ENCODE measurements at regions not wholly inside any gene's neighbourhood (a gene's known extent, or its start where the extent isn't known, plus 50 kb on each side); places are given as distances from the start of the nearest gene placed in this dataset.
"Not testable (repeated sequence)": the region's sequence is repeated elsewhere in the genome, so short reads cannot be mapped to it uniquely, and the experiment has no call there.

DNA sequence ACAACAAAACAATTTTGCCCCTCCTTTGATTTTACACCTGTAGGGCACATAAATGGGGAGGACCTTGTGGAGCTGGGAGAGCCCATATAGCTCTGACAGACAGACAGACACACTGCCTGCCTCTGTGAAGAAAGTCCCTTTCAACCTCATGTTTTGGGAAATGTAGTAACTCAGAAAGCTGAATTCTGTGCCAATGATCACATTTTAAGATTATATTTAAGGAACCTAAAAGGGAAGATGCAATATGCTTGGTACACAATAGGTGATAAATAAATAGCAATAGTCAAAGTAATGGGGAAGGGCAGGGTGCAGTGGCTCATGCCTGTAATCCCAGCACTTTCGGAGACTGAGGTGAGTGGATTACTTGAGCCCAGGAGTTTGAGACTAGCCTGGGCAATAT is 446.4 kb upstream of the ID2 start:
- no peak for DNase-seq (ENCODE audit: low read depth in 1 of 2, low spot score in 1 of 2)

DNA sequence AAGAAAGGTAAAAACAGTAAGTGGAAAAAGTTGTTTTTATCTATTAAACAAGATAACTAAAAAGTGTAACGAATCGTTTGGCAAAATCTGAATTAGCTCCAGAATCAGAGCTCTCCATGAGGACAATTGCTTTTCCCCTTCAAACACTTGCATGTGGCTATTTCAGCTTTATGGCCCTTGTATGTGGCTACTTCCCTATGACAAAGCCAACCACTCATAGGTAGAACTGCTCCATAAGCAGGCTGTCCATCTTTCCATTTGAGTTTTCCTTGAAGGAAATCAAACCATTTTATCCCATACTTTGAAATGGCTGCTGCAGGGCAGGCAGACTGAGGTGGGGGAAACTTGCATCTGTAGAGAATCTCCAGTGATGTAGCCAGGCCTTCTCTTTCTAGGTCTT is 445.5 kb upstream of the ID2 start:
- no peak for DNase-seq (ENCODE audit: low read depth in 1 of 2, low spot score in 1 of 2)

DNA sequence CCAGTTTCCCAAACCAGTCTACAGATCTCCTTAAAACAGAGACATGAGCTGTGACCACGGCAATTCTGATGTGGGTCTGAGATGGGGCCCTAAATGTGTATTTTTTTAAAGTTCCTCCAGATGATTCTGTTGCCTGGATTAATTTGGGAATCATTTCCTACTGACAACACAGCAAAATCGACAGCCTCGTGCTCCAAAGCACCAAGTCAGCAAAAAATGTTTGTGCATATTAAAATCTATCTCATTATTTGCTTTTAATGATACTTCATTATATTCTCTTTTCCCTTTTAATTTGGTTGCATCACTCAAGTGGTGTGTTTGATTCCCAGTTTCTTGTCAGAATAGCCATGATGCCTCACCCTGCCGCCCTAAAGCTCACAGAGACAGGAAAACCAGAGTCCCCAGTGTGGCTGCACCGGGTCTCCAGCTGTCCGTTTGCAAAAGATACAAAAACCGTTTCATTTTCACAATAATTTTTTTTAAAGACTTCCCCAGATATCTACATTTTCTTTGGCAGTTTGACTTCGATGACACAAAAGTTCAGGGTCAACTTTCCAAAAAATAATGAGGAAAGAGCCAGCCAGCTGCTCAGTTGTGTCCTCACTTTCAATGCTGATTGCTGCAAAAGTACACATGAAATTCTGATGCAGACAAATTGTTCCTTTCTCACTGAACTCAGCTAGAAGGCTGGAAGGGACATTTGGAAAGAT is 443.2 kb upstream of the ID2 start:
- DNase-seq (ENCODE audit: low read depth in 1 of 2, low spot score in 1 of 2), result no peak

DNA sequence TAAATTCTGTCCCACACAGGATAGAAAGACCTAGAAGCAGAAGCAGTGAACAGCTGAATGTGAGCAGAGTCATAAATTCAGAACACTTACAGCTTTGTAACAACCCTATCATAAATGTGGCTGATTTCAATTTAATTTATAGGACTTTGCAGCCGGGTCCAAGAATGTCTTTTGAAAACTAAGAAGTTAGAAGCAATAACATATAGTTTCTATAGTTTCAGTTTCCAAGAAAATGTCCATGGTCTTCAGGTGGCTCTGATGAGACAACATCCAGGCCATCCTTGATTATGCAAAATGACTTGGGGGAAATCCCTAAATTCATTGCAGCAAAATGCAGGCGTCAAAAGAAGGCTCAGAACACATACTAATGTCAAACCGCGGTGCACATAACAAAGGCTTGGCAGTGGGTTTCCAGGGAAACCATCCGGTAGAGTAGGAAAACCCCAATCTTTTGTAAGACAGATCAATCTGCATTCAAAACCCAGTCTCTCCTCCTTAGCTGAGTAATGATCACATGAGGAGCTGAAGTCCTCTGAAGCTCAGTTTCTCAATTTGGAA is 442.2 kb upstream of the ID2 start:
- peak in 1 of 2 donors; percentile 27 for DNase-seq (ENCODE audit: low read depth in 1 of 2, low spot score in 1 of 2)

GRCh38 chr2:8241317-8241716 is 440.5 kb upstream of the ID2 start:
- DNase-seq (ENCODE audit: low read depth in 1 of 2, low spot score in 1 of 2), result no peak

DNA sequence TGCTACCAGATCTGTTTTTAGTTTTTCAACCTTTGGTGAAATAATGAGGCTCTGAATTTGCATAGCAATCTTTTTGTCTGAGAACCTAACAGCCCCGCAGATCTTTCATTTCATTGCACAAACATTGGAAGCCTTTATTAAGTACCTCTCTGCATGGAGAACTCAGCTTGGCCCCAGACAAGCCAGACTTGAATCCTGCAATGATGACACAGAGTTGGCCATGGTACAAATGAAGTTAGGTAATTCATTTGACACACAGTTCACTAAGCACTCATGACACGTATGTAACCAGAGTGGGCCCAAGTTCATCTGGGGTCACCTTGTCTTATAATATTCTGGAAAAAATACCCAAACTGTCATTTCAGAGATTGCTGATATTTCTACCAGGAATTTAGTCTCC is 439.1 kb upstream of the ID2 start:
- DNase-seq (ENCODE audit: low read depth in 1 of 2, low spot score in 1 of 2), result no peak

DNA sequence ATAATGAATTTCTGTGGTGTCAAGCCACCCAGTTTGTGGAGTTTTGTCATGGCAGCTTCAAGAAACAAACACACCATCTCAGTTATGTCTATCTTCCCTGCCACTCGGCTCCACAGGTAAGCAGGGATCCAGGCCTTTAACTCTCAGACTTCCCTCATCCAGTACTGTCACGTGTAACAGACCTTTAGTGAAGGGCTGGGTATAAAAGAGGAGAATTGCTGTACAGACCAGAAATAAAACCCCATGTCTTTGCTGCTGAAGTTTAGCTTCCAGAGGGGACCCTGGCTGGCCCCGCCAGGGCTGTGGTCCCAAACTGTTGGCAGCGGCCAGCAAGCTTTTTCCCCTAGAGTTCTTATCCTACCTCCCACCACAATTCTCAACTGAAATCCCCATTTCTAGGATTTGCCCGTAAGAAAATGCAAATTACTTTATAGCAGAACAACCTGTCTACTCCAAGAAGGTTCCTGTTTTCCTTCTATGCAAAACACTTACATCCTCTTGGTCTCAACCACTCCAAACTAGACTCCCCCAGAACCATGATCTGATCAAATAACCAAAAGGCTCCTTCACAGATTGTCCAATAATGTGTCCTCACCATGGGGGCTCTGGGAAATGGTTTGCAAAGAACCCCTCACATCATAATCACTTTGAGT is 438.0 kb upstream of the ID2 start:
- no peak for DNase-seq (ENCODE audit: low read depth in 1 of 2, low spot score in 1 of 2)

GRCh38 chr2:8244639-8245038 is 437.2 kb upstream of the ID2 start:
- no peak for DNase-seq (ENCODE audit: low read depth in 1 of 2, low spot score in 1 of 2)

- DNase-seq (ENCODE audit: low read depth in 1 of 2, low spot score in 1 of 2), result no peak
Measured at GRCh38 chr2:8246137-8246536, 435.7 kb upstream of the ID2 start.

- no peak for DNase-seq (ENCODE audit: low read depth in 1 of 2, low spot score in 1 of 2)
Measured at GRCh38 chr2:8247905-8248622, 433.8 kb upstream of the ID2 start.

DNA sequence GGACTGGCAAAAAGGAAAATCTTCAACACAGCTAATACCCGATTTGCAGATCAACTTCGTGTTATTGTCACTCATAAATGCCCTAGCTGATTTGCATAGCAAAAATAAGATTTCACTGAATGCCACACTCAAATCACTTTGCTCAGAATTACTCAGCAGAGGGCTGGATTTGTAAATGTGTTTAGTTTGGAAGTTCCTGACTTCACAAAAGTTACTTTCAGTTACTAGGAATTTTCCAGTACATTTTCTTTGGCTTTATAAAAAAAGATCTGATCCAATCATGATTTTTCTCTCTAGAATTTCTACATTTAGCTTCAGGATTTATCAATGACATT is 433.3 kb upstream of the ID2 start:
- no peak for DNase-seq (ENCODE audit: low read depth in 1 of 2, low spot score in 1 of 2)

- DNase-seq (ENCODE audit: low read depth in 1 of 2, low spot score in 1 of 2), result no peak
Measured at GRCh38 chr2:8249141-8249540, 432.7 kb upstream of the ID2 start.

DNA sequence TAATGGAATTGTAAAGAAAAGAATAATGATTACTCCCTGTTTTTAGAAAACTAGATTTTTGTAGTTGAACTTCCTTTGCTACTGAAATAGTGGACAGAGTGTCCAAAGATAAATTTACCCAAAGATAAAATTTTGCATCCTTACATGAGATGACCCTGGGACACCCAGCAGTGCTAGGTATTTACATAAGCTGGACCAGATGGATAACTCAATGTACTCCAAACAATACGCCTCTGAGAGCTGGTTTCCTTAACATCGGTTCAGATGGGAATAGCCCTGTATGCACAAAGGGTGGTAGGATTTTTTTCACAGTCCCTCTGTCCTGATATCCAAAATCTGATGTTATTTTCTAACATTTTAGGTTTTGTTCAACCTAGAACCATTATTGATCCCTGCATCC is 432.1 kb upstream of the ID2 start:
- DNase-seq (ENCODE audit: low read depth in 1 of 2, low spot score in 1 of 2), result no peak

DNA sequence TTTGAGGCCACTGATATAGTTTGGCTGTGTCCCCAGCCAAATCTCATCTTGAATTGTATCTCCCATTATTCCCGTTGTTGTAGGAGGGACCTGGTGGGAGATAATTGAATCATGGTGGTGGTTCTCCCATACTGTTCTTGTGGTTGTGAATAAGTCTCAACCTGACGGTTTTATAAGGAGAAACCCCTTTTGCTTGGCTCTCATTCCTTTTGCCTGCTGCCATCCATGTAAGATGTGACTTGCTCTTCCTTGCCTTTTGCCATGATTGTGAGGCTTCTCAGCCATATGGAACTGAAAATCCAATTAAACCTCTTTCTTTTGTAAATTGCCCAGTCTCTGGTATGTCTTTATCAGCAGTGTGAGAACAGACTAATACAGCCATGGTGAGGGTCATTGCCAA is 431.6 kb upstream of the ID2 start:
- not testable (repeated sequence) for DNase-seq (ENCODE audit: low read depth in 1 of 2, low spot score in 1 of 2)

DNA sequence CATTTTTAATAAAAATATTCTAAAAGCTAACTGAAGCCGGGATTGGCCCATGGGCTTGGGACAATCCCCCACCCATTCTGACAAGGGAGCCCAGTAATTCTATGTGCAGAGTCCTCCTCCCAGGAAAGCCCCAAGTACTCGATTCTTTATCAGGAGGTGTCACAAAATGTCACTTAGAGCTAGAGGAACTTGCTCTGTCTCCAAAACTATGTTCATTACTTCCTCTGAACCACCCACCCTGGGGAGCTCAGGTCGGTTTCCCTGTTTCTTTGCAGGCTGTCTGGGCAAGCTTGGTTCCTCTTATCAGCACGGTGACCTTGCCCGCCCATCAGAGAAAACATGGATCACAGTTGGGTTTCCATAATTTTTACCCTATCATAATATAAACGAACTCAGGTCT is 430.6 kb upstream of the ID2 start:
- DNase-seq (ENCODE audit: low read depth in 1 of 2, low spot score in 1 of 2), result no peak

DNA sequence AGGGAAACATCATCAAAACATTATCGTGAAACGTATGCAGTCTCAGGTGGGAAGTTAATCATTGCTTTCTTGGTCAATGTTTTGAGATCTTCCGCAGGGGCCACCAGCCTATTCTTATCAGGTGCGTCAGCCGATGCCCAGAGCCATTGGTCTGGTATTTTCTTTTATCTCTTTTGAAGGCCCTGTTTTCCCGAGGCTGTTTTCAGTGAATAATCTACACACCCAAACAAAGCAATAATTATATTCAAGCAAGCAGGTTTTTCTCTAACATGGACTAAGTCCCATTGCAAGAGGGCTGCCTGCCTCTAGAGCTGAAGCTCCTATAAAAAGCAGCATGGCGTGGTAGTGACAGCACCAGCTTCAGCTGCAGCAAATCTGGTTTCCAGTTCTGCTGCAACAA is 430.0 kb upstream of the ID2 start:
- DNase-seq (ENCODE audit: low read depth in 1 of 2, low spot score in 1 of 2), result no peak

DNA sequence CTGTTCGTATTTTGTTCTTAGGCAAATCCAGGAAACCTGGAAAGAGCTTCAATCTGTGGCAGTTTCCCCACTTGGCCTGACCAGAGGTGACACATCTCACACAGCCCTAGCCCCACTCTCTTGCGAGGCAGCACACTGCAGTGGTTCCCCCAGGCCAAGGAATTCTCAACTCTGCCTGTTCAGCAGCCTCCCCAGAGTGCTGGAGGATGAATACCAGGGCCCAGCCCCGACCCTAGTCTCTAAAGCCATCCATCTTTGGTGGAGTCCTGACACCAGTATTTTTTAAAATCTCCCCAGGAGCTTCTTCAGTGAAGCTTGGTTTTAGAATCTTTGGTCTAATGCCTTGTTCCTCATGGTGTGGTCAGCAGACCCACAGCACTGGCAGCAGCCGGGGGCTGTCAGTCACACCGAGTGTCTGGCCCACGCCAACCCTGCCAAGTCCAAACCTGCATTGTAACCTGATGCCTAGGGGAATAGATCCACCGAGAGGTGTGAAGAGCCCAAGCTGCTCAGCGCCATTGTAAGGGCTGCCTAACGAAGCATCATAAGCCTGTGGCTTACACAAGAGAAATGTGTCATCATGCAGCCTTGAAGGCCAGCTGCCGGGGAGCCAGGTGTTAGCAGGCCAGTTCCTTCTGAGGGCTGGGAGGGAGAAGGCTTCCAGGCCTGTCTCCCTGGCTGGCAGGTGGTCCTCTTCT is 428.7 kb upstream of the ID2 start:
- DNase-seq (ENCODE audit: low read depth in 1 of 2, low spot score in 1 of 2), result no peak

GRCh38 chr2:8253781-8254180 is 428.1 kb upstream of the ID2 start:
- DNase-seq (ENCODE audit: low read depth in 1 of 2, low spot score in 1 of 2), result no peak

DNA sequence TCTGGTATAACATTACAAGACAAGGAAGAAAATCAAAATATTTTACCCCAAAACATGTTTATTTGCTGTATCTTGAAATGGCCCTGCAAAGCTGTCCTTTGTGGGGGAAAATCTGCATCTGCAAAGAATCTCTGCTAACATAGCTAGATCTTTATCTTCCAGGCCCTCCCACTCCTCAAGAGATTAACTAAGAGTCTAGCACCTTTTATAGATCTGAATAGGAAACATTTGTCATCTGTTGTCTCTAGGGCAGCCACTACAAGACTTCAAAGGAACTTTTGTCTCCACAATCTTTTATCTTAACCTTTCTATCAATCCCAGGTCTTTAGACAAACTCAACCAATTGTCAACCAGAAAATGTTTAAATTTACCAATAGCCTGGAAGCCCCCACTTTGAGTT is 427.6 kb upstream of the ID2 start:
- DNase-seq (ENCODE audit: low read depth in 1 of 2, low spot score in 1 of 2), result not testable (repeated sequence)

- DNase-seq (ENCODE audit: low read depth in 1 of 2, low spot score in 1 of 2), result no peak
Measured at GRCh38 chr2:8254791-8255447, 426.9 kb upstream of the ID2 start.

- no peak for DNase-seq (ENCODE audit: low read depth in 1 of 2, low spot score in 1 of 2)
Measured at GRCh38 chr2:8255448-8255800, 426.4 kb upstream of the ID2 start.
